Lower lobe of right lung (tissue), 2 donors: ENCODE measurements at regions not wholly inside any gene's neighbourhood (a gene's known extent, or its start where the extent isn't known, plus 50 kb on each side); places are given as distances from the start of the nearest gene placed in this dataset.

Experiments used
- ATAC-seq, 2 donors: fragments of 200-7000 bp; cut with Tn5 transposase; one replicate each; pipeline ENCODE4 v1.9.1; 2020 to 2022; ENCODE audit warnings: mild to moderate bottlenecking in 2 of 2, moderate library complexity in 2 of 2
- DNase-seq: peaks from one replicate; pipeline ENCODE4 v3.0.0-alpha.2; 2020
- H3K27ac ChIP-seq: fragments of 200-600 bp; one replicate; pipeline ENCODE4 v1.8.0; 2022
- H3K27me3 ChIP-seq: fragments of 200-600 bp; one replicate; pipeline ENCODE4 v1.8.0; 2022; ENCODE audit warnings: low read depth
- H3K36me3 ChIP-seq: fragments of 200-600 bp; one replicate; pipeline ENCODE4 v1.8.0; 2022; ENCODE audit warnings: mild to moderate bottlenecking
- H3K4me1 ChIP-seq: fragments of 200-600 bp; one replicate; pipeline ENCODE4 v1.8.0; 2022
- H3K4me3 ChIP-seq: fragments of 200-600 bp; one replicate; pipeline ENCODE4 v1.8.0; 2022; ENCODE audit warnings: mild to moderate bottlenecking
- H3K9me3 ChIP-seq: fragments of 200-600 bp; one replicate; pipeline ENCODE4 v1.8.0; 2022
- intact Hi-C: fragments of 100-400 bp; cut with DNase I; formaldehyde crosslinking; loops from one replicate; pipeline ENCODE4 v1.11.0; 2022
- TF ChIP-seq, protein P1 (sequence below): fragments of 200-600 bp; IDR thresholded peaks from one replicate; pipeline ENCODE4 v1.8.0; 2022; ENCODE audit warnings: antibody characterized with exemption, mild to moderate bottlenecking
- donor health status: DM: no; HTN: yes; CAD: no; lungs with severe emphysema.

DNA sequence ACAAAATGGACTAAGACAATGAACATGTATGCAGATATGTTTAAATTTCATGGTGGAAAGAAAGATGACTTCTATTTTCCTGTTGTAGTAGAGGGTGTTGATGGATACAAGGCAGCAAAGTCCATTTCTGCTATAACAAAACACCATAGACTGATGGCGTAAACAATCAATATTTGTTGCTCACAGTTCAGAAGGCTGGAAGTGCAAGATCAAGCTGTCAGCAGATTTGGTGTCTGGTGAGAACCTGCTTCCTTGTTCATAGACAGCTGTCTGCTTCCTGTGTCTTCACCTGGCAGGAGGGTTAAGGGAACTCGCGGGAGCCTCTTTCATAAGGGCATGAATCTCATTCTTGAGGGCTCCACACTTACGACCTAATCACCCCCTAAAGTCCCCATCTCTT, 83.0 kb upstream of the ELOVL5 start:
- intact Hi-C loops = no loop called here
- DNase-seq (no peak), ATAC-seq (no peak)
- Histone ChIP-seq H3K4me3 (no peak overlapping the region), H3K9me3 (no peaks in the 10 kb centered on the region), H3K27me3 (no peaks in the 10 kb centered on the region), H3K27ac (no peak overlapping the region), H3K4me1 (peaks cover 4% of the 10 kb centered on the region), H3K36me3 (no peaks in the 10 kb centered on the region)
- TF ChIP-seq, protein P1, sequence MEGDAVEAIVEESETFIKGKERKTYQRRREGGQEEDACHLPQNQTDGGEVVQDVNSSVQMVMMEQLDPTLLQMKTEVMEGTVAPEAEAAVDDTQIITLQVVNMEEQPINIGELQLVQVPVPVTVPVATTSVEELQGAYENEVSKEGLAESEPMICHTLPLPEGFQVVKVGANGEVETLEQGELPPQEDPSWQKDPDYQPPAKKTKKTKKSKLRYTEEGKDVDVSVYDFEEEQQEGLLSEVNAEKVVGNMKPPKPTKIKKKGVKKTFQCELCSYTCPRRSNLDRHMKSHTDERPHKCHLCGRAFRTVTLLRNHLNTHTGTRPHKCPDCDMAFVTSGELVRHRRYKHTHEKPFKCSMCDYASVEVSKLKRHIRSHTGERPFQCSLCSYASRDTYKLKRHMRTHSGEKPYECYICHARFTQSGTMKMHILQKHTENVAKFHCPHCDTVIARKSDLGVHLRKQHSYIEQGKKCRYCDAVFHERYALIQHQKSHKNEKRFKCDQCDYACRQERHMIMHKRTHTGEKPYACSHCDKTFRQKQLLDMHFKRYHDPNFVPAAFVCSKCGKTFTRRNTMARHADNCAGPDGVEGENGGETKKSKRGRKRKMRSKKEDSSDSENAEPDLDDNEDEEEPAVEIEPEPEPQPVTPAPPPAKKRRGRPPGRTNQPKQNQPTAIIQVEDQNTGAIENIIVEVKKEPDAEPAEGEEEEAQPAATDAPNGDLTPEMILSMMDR = no peak

DNA sequence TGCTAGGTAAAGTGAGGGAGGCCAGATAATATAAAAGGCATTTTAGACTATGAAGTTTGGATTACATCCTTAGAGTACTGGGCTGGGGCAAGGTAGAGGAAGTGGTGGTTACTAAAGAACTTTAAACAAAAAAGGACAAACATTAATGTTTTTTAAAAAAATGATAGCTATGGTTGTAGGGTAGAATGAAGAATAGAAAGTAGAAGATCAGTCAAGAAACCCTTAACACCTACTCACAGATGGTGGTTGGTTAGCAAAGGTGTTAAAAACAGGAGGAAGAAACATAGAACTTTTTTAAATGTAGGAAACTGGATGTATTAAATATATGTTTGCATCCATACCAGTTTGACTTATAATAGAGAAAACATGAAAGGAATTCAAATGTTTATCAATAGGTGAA, 80.7 kb upstream of the ELOVL5 start:
- H3K4me3 ChIP-seq = no peak overlapping the region
- H3K4me1 ChIP-seq = peaks cover 4% of the 10 kb centered on the region
- no peaks in the 10 kb centered on the region for H3K36me3 ChIP-seq
- no peaks in the 10 kb centered on the region for H3K9me3 ChIP-seq
- TF ChIP-seq, protein P1 = no peak
- H3K27ac ChIP-seq = no peak overlapping the region
- H3K27me3 ChIP-seq = no peaks in the 10 kb centered on the region
- intact Hi-C loops = no loop called here
- ATAC-seq (no peak), DNase-seq (no peak)

DNA sequence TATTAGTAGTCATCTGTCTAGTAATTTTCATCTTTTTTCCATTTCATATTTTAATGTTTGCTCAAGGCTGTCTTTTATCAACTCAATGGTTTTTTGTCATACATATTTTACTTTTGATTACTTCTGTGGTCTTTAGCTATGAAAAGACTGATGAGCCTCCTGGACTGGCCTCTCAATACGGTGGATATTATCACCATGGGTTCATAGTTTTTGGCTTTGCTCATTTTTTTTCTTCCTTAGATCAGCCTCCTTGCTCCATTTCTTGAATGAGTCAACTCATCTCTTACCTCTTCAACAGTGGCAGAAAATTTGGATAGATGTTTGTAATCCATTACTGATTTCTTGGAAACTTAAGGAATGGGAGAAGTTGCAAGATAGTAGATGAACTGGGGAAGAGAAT, 80.1 kb upstream of the ELOVL5 start:
- H3K4me3 ChIP-seq = no peak overlapping the region
- no peaks in the 10 kb centered on the region for H3K9me3 ChIP-seq
- no peak overlapping the region for H3K27ac ChIP-seq
- DNase-seq = no peak
- no peaks in the 10 kb centered on the region for H3K27me3 ChIP-seq
- no peaks in the 10 kb centered on the region for H3K36me3 ChIP-seq
- ATAC-seq = no peak
- TF ChIP-seq, protein P1 = no peak
- intact Hi-C loops = no loop called here
- H3K4me1 ChIP-seq = peaks cover 4% of the 10 kb centered on the region

DNA sequence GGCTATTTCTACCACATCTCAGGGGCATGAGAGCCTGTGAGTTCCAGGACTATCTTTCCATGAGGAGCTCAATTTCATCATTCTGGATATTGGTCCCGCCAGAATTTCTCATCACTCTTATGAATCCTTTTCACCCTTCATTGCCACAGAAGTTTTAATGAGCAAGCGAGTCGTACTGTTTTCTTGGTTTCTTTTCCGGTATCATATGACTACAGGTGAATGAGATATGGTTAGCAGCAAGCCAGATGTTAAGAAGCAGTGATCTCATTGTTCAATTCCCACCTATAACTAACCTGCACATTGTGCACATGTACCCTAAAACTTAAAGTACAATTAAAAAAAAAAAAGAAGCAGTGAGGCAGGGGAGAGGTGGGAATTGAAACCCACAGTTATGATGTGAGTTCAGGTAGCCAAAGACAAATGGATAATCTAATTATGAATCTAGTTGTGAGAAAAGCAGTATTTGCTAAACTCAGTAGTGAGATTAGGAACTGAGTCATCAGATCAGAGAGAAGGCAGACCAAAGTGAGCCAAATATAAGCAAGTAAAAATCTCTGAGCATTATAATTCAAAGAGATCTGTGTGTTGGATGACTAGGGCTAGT, 78.0 kb upstream of the ELOVL5 start:
- H3K36me3 ChIP-seq = no peaks in the 10 kb centered on the region
- no peak overlapping the region for H3K4me3 ChIP-seq
- ATAC-seq = no peak
- no peaks in the 10 kb centered on the region for H3K27me3 ChIP-seq
- no peaks in the 10 kb centered on the region for H3K4me1 ChIP-seq
- H3K9me3 ChIP-seq = no peaks in the 10 kb centered on the region
- TF ChIP-seq, protein P1 = no peak
- intact Hi-C loops = no loop called here
- no peak overlapping the region for H3K27ac ChIP-seq
- no peak for DNase-seq

DNA sequence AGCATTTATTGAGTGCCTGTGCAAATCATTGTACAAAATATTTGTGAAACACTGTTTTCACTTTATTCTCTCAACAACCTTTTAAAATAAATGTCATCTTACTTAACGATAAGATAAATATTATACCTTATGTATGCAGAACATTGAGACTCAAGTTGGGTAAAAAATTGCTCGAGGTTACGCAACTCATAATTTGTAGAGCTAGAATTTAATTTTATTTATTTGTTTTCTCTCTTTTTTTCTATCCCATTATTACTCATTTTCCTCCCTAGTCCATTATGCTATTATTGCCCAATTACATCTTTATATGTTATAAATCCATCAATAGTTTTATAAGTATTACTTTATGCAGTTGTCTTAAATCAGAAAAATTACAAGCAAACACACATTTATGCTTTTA, 77.4 kb upstream of the ELOVL5 start:
- Histone ChIP-seq H3K4me3 (no peak overlapping the region), H3K4me1 (no peaks in the 10 kb centered on the region), H3K36me3 (no peaks in the 10 kb centered on the region), H3K9me3 (no peaks in the 10 kb centered on the region), H3K27me3 (no peaks in the 10 kb centered on the region), H3K27ac (no peak overlapping the region)
- DNase-seq = no peak
- intact Hi-C loops = no loop called here
- TF ChIP-seq, protein P1 = no peak
- no peak for ATAC-seq
